ENCODE measurements at regions not wholly inside any gene's neighbourhood (a gene's known extent, or its start where the extent isn't known, plus 50 kb on each side); places are given as distances from the start of the nearest gene placed in this dataset.

- no peak for TF ChIP-seq EZH2phosphoT487 (IDR thresholded peaks at IDR 0.05; ENCODE audit: insufficient read depth, low read depth)
- no peak for TF ChIP-seq EZH2 (IDR thresholded peaks at IDR 0.05; ENCODE audit: insufficient read depth, poor library complexity, severe bottlenecking)
These were observed 582.0 kb upstream of the EPHA5 start for GRCh38 chr4:66252291-66252690.

Measured in GM23248 (cell line).